GM19324 (cell line): ENCODE measurements at regions not wholly inside any gene's neighbourhood (a gene's known extent, or its start where the extent isn't known, plus 50 kb on each side); places are given as distances from the start of the nearest gene placed in this dataset.
"Not testable (repeated sequence)": the region's sequence is repeated elsewhere in the genome, so short reads cannot be mapped to it uniquely, and the experiment has no call there.

Experiments used
- ATAC-seq: cut with Tn5 transposase; IDR thresholded peaks from one replicate; pipeline ENCODE4 v1.9.1; 2021; ENCODE audit warnings: mild to moderate bottlenecking, moderate library complexity; ENCODE audit not compliant: unreplicated experiment, low FRiP score

- ATAC-seq: no peak
These were observed 655.9 kb upstream of the SYT4 start for GRCh38 chr18:43933177-43933576.

DNA sequence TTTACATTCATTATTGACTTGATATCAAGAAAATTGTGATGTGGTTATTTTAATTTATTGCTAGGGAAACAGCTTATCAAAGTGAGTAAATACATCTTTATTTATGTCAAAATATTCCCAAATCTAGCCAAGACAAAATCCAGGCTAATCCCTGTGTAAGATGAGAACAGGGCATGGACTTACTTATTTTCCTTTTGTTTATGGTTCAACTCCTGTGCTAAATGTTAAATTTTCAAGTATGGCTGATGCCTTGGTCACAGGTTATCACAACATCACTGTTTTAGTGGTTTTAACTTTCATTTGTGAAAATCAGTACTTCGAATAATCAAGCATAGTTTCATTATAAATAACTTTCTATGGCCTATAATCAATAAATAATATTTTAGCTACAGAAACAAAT, 657.0 kb upstream of the SYT4 start:
- ATAC-seq: no peak

DNA sequence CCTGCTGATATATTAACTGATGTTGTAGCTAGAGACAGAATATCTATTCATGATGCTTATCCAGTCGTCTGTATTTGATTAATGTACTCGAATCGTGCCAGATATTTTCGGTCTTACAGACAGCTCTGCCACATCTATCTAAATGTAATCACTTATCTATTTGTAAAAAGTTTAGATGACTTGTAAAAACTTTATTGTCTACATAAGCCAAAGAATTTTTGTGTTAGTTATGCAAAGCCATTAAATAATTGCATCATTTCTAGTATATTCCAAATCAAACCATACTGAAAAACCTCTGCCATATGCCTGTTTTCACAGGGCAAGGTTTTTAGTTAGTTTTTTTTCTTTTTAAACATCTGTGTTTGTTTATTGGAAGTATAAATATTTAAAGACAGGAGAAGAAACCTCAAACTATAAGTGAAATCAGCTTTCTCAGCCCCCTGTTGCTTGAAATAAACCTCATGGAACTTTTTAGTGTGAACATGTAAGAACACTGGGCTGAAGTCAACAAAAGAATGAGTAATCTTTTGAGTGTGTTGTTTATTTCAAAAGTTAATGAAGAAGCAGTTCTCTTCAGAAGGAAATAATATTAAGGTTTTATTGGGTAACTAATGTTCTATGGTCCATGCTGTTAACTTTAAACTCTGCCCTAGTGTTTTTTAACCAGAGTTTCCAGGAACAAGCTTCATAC, 657.6 kb upstream of the SYT4 start:
- ATAC-seq: no peak

DNA sequence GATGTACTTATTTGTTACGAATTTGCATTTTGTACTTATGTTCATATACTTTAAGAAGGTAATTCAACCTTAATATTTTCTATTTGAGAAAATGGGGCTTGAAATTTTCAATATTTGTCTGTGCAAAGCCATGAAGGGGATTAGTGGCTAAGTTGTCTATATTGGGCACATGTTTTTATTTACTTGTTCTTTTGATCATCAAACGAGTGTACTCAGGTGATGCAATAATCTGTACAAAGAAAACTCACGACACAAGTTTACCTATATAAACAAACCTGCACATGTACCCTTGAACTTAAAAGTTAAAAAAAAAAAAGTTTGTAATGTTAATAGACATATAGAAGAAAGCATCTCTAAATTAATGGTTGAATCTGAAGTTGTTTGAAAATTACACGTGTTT, 658.9 kb upstream of the SYT4 start:
- ATAC-seq: no peak

DNA sequence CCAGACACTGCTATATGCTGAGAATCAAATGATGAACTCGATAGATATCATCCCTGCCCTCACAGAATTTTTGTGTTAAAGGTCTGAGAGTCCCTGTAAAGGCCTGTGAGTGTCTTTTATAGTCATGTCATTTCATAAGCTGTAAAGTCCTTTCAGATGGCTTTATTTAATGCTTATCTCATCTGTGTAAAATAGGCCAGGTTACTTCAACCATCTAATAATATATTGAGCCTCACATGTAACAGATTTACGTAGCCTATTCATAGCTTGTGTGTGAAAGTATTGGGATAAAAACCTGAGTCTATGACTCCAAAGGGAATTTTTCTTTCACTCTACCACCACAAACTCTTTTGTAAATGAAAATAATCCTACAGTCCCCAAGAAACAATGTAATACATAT, 672.0 kb upstream of the SYT4 start:
- ATAC-seq: no peak

- ATAC-seq: no peak
These were observed 672.8 kb upstream of the SYT4 start for GRCh38 chr18:43950062-43950461.

GRCh38 chr18:43952398-43952797, 675.1 kb upstream of the SYT4 start:
- ATAC-seq: no peak

DNA sequence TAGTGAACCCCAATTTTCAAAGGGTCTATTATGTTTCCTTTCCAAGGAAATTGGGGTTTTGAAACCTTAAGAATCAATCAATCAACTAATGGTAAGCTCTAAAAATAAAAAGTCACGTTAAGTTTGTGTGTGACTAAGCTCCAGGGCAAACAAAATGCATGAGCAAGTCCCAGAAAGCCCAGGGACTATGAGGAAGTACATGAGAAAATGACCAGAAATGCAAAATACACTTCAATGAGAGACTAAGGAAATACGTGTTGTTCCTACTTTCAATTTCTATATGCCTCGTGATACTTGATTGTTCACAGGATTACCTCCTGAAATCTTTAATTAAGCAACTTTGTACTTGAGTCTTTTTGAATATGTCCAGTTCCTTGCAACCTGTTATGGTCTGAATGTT, 684.4 kb upstream of the SYT4 start:
- ATAC-seq: no peak

DNA sequence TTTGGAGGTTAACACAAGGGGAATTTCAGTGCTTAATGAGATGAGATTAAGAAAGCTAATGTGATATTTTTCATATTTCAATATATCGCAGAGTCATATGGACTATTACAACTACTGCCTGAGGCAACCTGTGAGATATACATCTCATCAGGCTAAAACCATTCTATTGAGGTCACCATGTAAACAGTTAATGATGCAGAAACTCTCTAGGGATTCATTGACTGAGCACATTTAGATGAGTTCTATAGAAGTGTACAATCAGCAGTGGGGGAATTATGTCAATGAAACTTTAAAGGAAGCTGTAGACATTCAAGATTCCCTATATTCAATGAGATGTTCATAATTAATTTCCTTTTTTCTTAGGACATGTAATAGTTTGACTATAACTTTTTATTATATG, 687.4 kb upstream of the SYT4 start:
- no peak for ATAC-seq

- no peak for ATAC-seq
These were observed 688.4 kb upstream of the SYT4 start for GRCh38 chr18:43965691-43966090.

DNA sequence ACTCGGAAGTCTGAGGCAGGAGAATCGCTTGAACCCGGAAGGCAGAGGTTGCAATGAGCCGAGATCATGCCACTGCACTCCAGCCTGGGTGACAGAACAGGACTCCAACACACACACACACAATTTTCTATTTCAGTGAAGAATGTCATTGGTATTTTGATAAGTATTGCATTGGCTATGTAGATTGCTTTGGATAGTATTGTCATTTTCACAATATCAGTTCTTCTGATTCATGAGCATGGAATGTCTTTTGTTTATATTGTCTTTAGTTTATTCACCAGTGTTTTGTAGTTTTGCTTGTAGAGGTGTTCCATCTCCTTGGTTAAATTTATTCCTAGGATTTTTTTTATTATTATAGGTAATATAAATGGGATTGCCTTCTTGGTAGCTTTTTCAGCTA, 693.4 kb upstream of the SYT4 start:
- ATAC-seq: no peak

DNA sequence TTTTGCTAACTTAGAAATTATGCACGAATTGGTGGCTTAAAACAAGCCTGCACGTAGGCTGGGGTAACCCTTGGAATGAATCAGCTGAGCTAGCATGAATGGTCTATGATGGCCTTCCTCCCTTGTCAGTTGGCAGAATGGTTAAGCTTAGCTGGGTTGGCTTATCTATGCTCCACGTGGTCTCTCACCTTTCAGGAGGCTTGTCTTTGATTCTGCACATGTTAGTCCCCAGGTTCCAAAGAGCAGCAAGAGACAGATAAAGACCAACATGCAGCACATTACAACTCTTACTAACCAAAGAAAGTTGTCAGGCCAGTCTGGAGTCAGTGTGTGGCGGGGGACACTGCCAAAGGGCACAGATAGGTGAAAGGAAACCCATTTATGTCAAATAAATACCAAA, 700.9 kb upstream of the SYT4 start:
- ATAC-seq: no peak

- no peak for ATAC-seq
These were observed 698.1 kb upstream of the SETBP1 start for GRCh38 chr18:43982582-43982981.

DNA sequence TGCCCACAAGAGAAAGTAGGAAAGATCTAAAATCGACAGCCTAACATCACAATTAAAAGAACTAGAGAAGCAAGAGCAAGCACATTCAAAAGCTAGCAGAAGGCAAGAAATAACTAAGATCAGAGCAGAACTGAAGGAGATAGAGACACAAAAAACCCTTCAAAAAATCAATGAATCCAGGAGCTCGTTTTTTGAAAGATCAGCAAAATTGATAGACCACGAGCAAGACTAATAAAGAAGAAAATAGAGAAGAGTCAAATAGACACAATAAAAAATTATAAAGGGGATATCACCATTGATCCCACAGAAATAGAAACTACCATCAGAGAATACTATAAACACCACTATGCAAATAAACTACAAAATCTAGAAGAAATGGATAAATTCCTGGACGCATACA, 693.6 kb upstream of the SETBP1 start:
- not testable (repeated sequence) for ATAC-seq

DNA sequence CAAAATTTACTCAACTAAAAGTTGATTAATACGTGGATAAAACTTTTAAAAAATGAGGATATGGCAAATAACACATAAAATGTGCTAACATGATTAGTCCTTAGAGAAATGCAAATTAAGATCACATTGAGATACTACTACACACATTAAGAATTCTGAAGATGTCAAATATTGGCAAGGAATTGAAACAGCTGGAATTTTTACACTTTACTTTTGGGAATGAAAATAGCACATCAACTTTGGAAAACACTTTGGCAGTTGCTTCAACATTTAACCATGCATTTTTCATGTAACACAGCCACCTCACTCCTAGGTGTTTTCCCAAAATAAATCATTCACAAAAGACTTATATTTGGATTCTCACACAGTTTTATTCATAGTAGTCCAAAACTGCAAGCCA, 687.9 kb upstream of the SETBP1 start:
- ATAC-seq: no peak

- no peak for ATAC-seq
These were observed 686.3 kb upstream of the SETBP1 start for GRCh38 chr18:43994381-43994780.

GRCh38 chr18:44013871-44014270, 666.8 kb upstream of the SETBP1 start:
- ATAC-seq: no peak

GRCh38 chr18:44025421-44025820, 655.3 kb upstream of the SETBP1 start:
- ATAC-seq: no peak

DNA sequence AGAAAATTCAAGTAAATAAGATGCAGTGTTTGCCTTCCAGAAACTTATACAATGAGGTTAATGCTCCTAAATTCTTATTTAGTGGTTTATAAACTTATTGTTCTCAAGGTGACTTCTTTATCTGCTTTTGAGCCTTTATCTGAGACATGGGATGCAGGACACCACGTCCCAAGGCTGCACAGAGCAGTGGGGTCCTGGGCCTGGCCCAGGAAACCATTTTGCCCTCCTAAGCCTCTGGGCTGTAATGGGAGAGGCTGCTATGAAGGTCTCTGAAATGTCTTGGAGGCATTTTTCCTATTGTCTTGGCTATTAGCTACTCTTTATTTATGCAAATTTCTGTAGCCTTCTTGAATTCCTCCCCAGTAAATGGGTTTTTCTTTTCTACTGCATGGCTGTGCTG, 652.6 kb upstream of the SETBP1 start:
- ATAC-seq: no peak

DNA sequence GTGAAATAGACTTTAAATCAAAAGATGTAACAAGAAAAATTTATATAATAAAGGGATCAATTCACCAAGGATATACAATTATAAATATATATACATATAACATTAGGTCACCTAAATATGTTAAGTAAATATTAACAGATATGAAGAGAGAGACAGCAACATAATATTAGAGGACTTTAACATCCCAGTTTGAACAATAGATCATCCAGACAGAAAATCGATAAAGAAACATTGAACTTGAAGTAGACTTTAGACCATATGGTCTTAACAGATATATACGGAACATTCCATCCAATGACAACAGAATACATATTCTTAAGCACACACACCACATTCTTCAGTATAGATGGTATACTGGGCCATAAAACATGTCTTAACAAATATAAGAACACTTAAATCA, 649.6 kb upstream of the SETBP1 start:
- ATAC-seq: no peak

GRCh38 chr18:44033144-44033701, 647.5 kb upstream of the SETBP1 start:
- peak; percentile 60 for ATAC-seq

DNA sequence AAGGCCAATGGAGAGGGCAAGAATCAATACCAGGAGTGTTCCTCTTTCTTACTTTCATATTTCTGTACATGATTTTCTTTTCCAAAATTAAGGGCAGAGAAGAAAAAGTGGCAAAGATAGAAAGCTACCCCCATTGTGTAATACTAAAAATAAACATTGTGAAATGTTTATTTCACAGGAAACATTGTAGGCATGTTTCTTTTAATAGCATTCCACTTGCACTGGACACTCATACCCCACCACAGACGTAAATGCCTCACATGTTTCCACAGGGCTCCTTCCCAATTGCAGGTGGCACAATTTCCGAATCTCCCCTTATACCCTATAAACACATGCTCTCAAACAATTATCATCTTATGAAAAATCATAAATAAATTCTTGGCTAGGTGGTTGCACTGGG, 645.1 kb upstream of the SETBP1 start:
- ATAC-seq: no peak

- ATAC-seq: no peak
These were observed 644.2 kb upstream of the SETBP1 start for GRCh38 chr18:44036501-44036900.
